ENCODE measurements at regions not wholly inside any gene's neighbourhood (a gene's known extent, or its start where the extent isn't known, plus 50 kb on each side); places are given as distances from the start of the nearest gene placed in this dataset.

GRCh38 chr11:134728186-134728585 lies 316.1 kb upstream of the B3GAT1 start (continued):
- TF ChIP-seq CHD1 (IDR thresholded peaks at IDR 0.05; ENCODE audit: low read depth, low read length): no peak
- TF ChIP-seq RFX5 (IDR thresholded peaks at IDR 0.05; ENCODE audit: borderline replicate concordance, low read depth, low read length): no peak
- no peak for TF ChIP-seq TCF12 (IDR thresholded peaks at IDR 0.05; ENCODE audit: low read depth, low read length)
